Stimulated activated CD8-positive, alpha-beta memory T cell treated with anti-CD3 and anti-CD28 coated beads, Interleukin-15, amount 100 ng/mL, for 48 hours (primary cell): ENCODE measurements at regions not wholly inside any gene's neighbourhood (a gene's known extent, or its start where the extent isn't known, plus 50 kb on each side); places are given as distances from the start of the nearest gene placed in this dataset.
"Not testable (repeated sequence)": the region's sequence is repeated elsewhere in the genome, so short reads cannot be mapped to it uniquely, and the experiment has no call there.

Source experiments
- DNase-seq, 2 donors: peaks; one replicate each; pipeline ENCODE4 v3.0.0-alpha.2; 2020; ENCODE audit warnings: low read depth in 2 of 2

DNA sequence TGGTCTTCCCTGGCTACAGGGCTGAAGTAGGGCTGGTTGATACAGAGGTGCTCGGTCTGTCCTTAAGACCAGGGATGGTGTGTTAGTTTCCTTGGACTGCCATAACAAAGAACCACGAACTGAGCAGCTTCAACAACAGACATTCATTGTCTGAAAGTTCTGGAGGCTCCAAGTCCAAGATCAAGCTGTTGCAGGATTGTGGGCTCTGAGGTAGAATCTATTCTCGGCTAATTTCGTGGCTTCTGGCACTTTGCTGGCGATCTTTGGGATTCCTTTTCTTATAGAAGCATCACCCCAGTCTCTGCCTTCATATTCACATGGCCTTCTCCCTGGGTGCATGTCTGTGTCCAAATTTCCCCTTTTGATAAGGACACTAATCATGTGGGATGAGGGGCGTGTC is 112.1 kb upstream of the ITGB1 start:
- DNase-seq, result no peak

GRCh38 chr10:33067917-33068316 is 109.9 kb upstream of the ITGB1 start:
- DNase-seq, result no peak

- no peak for DNase-seq
Observed at GRCh38 chr10:33067481-33067880, 109.5 kb upstream of the ITGB1 start.

DNA sequence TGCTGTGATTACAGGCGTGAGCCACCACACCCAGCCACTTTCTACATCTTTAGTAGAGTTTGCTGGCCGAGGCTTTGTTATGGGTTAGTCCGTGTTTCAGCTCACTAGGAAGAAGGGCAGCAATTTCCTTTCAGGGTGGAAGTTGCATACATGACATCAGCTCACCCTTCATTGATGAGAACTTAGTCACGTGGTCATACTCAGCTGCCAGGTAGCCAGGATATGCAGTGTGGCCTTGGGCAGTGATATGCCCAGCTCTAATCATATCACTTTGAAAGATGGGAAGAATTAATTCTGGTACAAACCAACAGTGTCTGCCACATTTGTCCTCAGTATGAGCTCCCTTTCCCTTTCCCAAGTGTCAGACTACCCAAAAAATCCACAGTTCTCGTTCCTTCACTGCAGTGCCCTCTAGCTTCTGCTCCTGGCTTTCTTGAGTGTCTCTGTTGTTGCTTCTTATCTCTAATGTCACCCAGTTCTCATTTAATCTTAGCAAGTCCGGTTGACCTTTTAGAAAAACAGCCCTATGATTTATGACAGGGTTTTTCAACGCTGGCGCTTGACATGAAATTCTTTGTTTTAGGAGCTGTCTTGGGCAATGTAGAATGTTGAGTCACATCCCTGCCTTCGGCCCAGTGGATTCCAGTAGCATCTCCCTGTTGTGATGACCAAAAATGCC is 108.7 kb upstream of the ITGB1 start:
- DNase-seq, result no peak

GRCh38 chr10:33065111-33065510 is 107.1 kb upstream of the ITGB1 start:
- no peak for DNase-seq

DNA sequence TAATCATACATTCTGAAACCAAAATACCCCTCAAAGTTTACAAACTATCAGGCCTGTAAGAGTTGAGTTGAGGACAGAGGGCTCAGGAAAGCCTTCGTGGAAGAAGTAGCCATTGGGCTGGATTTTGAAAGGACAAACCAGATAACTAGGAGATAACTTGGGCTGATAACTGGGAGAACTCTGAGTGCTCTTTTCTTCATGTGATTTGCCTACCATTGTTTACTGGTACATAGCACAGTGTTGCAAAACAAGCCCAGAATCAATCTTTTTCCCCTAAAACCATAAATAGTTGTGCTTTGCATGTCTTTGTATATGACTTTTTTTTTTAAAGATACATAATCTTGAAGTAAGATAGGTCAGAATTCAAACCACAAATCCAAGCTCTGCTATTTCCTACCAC is 106.7 kb upstream of the ITGB1 start:
- DNase-seq, result no peak

DNA sequence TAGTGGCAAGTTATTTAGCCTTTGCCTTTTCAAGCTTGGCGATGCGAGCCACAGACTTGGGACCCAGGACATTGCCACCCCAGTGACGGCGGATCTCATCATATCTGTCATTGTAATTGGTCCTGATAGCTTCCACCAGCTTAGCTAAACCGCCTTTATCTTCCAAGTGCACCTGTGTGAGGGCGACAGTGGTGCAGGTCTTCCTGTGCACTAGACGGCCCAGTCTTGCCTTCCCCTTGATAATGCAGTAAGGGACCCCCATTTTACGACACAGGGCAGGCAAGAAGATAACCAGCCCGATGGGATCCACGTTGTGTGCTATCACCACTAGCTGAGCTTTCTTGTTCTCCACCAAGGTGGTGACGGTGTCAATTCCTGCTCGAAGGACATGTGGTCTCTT is 99.6 kb upstream of the ITGB1 start:
- no peak for DNase-seq

- DNase-seq, result no peak
Observed at GRCh38 chr10:33056828-33057596, 99.0 kb upstream of the ITGB1 start.

DNA sequence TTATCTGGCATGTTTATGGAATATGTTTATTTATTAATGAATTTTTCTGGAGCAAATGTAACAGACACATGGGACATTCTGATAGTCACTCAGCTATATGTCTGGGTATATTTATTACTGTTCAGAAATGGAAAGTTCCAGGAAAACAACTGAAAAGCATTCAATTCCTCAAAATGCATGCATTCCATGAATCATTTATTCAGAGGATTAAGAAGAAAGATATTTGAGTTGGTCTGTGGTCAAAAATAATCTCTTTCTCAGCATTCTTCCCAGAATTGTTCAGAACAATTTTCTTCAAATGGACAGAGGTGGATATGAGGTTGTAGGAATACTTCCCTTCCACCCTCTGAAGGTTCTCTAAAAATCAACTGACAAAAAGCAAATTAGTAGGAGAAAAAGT is 97.6 kb upstream of the ITGB1 start:
- no peak for DNase-seq

GRCh38 chr10:33052915-33053810 is 95.1 kb upstream of the ITGB1 start:
- no peak for DNase-seq

DNA sequence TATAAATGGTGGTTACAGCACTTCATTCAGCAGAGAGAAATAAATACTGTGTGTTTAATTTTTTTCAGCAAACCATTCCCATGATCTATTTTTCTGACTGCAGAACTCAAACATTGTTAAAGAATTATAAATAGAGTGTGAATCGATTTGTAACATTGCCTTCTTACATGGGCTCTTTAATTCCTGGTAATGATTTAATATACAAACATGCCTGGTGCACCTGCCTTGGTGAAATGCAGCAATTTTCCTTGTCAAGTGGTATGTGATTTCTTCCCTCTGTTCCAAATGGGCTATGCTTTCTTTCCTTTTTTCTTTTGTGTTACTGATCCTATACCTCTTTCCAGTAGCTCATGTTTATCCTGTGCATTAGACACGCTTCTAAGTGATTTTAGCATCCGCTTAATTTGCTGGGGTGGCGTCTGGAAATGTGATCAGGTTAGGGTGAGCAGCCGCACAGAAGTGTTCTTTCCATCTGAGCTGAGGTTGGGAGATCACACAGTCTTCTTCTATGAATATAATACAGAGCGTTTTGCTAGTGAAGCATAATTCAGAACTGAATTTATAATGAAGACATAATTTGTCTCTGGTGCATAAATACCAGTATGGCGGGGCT is 94.3 kb upstream of the ITGB1 start:
- DNase-seq, result no peak

GRCh38 chr10:33049963-33050920 is 92.2 kb upstream of the ITGB1 start:
- not testable (repeated sequence) for DNase-seq

- no peak for DNase-seq
Observed at GRCh38 chr10:33048223-33048622, 90.2 kb upstream of the ITGB1 start.

GRCh38 chr10:33047655-33048054 is 89.6 kb upstream of the ITGB1 start:
- DNase-seq, result no peak

GRCh38 chr10:33046792-33047191 is 88.8 kb upstream of the ITGB1 start:
- no peak for DNase-seq

GRCh38 chr10:33045421-33045820 is 87.4 kb upstream of the ITGB1 start:
- DNase-seq, result no peak

DNA sequence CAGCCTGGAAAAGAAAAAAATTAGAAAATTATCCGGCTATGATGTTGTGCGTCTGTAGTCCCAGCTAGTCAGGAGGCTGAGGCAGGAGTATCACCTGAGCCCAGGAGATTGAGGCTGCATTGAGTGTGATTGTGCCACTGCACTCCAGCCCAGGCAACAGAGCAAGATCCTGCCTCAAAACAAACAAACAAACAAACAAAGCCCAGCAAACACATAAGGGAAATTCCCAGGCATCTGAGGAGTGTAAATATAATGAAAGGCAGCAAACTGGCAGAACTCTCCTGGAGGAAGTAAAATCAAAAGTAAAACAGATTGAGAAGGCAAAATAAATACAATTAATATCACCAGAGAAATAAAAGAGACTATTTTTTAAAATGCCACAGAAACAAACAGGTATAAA is 84.5 kb upstream of the ITGB1 start:
- no peak for DNase-seq

DNA sequence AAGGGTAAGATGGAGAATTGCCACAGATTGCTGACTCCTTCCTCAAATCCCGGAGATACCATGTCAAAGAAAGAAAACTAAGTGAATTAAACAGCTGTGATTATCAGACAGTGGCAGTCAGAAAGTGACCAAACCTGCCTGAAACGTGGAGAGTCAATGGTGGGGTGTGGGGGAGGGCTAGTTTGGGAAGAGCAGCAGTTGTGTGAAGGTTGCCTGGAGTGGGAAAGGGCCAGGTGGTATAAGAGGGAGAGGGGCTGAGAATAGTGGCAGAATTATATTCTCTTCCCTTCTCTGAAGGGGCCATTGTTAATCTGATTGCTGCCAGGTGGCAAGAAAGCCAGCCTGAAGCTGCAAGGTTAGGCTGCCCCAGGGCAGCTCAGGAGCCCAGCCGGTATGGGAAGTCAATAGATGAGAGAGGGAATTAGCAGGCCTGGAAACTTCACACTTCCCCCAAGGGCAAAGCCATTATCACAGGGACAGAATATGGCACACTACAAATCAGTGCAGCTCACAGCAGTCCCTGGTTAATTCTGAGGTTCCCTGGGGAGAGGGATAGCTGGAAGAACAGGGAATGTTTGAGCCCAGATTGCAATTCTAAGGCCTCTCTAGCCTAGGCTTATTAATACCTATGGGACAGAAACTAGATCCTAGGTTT is 83.9 kb upstream of the ITGB1 start:
- DNase-seq, result no peak

- no peak for DNase-seq
Observed at GRCh38 chr10:33040436-33040835, 82.4 kb upstream of the ITGB1 start.

GRCh38 chr10:33039181-33039580 is 81.2 kb upstream of the ITGB1 start:
- no peak for DNase-seq
